ENCODE measurements at regions not wholly inside any gene's neighbourhood (a gene's known extent, or its start where the extent isn't known, plus 50 kb on each side); places are given as distances from the start of the nearest gene placed in this dataset.

DNA sequence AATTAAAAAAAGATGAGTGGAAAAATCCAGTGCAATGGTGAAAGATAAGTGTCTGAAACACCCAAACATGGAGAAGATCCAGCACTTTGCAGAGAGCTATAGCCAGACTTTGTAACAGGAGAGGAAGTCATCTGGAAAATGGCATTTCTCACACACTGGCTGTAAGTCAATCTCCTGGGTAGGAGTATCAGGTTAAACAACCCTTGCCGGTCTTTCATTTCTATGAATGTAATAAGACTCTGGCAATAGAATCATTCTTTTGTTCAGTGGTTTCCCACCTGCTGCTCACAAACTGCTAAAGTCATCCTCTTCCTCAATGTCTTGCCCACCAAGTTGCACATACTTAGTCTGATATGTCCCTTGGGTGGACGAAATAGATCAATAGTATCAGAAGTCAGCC is 94.0 kb upstream of the ATP8A1 start:
- CTCF ChIA-PET = interaction anchor here (1.1 to 2.8 kb wide), 4 partner anchors 15 to 182 kb away, joined by 3 to 18 read pairs (median 4); no protein-coding TSS in a partner anchor
- no peak for TF ChIP-seq CTCF (IDR thresholded peaks at IDR 0.05; ENCODE audit: control extremely low read depth, extremely low read depth, low read depth, missing control alignments)

GRCh38 chr4:42750091-42750490 is 93.2 kb upstream of the ATP8A1 start:
- TF ChIP-seq CTCF (IDR thresholded peaks at IDR 0.05; ENCODE audit: control extremely low read depth, extremely low read depth, low read depth, missing control alignments) = peak; percentile 21
- DNase-seq (ENCODE audit: extremely low spot score) = no peak
- POLR2A ChIA-PET = no interaction called here
- CTCF ChIA-PET = interaction anchor here (0.7 to 2.8 kb wide), 9 partner anchors 13 to 192 kb away, joined by 3 to 18 read pairs (median 4); no protein-coding TSS in a partner anchor

More for the DNA sequence above, 94.0 kb upstream of the ATP8A1 start:
- no peak for DNase-seq (ENCODE audit: extremely low spot score)
- POLR2A ChIA-PET = no interaction called here

DNA sequence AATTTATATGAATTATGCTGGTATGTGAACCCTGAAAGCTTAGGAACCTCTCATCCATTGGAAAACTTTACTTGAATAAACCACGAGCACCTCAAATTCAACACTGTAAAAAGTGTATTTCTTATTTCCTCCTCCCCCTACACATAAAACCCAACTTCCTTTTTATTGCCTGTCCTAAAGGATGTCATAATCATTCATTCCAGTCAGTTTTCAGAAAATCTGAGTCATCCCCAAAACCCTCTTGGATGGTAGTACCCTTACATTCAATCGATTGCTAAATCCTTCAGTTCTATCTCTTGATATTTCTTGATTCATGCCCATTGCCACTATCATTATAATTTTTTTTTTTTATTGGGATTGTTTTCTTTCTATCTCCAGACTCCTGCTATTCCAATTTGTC is 91.1 kb upstream of the ATP8A1 start:
- TF ChIP-seq CTCF (IDR thresholded peaks at IDR 0.05; ENCODE audit: control extremely low read depth, extremely low read depth, low read depth, missing control alignments) = no peak
- ChIA-PET POLR2A (no interaction called here), CTCF (no interaction called here)
- no peak for DNase-seq (ENCODE audit: extremely low spot score)

DNA sequence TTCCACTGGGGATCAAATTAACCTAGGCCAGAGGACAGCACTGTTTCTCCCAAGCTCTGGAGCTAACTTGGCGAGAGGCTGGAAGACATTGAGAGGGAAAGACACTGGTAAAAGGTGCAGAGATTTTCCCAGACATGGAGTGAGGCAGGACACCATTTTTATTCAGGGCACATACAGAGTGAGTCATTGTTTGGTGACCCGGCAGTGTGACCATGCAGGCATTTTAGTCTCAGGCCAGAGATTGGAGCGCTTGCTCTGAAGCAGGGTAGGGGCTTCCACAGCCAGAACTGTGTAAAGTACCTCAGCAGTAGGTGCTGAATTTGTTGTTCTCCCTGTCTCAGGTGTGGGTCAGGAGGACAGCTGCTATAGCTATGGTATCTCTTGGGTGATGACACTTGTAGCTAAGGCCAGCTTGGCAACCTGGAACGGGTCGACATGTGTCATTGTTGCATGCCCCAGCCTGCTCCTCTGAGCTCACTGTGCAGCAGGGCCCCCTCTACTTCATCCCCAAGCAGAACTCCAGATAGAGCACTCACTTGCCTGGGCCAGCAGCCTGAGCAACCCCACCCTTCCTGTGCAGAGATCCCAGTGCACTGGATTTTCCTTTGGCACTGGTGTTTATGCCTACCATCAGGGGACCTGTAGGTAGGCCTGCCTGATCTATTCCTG is 79.8 kb upstream of the ATP8A1 start:
- POLR2A ChIA-PET = no interaction called here
- TF ChIP-seq CTCF (IDR thresholded peaks at IDR 0.05; ENCODE audit: control extremely low read depth, extremely low read depth, low read depth, missing control alignments) = no peak
- DNase-seq (ENCODE audit: extremely low spot score) = no peak
- CTCF ChIA-PET = interaction anchor here (1.0 to 1.8 kb wide), 3 partner anchors 13 to 51 kb away, joined by 3 to 5 read pairs (median 3); no protein-coding TSS in a partner anchor

- ChIA-PET CTCF (no interaction called here), POLR2A (no interaction called here)
- TF ChIP-seq CTCF (IDR thresholded peaks at IDR 0.05; ENCODE audit: control extremely low read depth, extremely low read depth, low read depth, missing control alignments) = no peak
- no peak for DNase-seq (ENCODE audit: extremely low spot score)
These were observed 76.5 kb upstream of the ATP8A1 start for GRCh38 chr4:42733380-42733779.

- ChIA-PET POLR2A (no interaction called here), CTCF (interaction anchor here (1.0 to 1.3 kb wide), 2 partner anchors 12 to 55 kb away, joined by 3 to 5 read pairs; no protein-coding TSS in a partner anchor)
- DNase-seq (ENCODE audit: extremely low spot score) = no peak
- TF ChIP-seq CTCF (IDR thresholded peaks at IDR 0.05; ENCODE audit: control extremely low read depth, extremely low read depth, low read depth, missing control alignments) = no peak
These were observed 75.9 kb upstream of the ATP8A1 start for GRCh38 chr4:42732776-42733175.

Data from GM10248 (cell line).